Adrenal gland (tissue), 9 donors: ENCODE measurements at regions not wholly inside any gene's neighbourhood (a gene's known extent, or its start where the extent isn't known, plus 50 kb on each side); places are given as distances from the start of the nearest gene placed in this dataset.

ENCODE experiments used
- DNase-seq, 7 donors: peaks; one replicate each; pipeline ENCODE4 v3.0.0-alpha.2; 2019 to 2020
- H3K27ac ChIP-seq, 5 donors: fragments of 200-600 bp; sonication (generic) in 4 of 5; 1 replicate in 3 of 5; 2 replicates in 2 of 5; pipeline versions ENCODE4 v1.5.1 to v1.8.0; 2016 to 2020; ENCODE audit warnings: mild to moderate bottlenecking in 1 of 5
- H3K27me3 ChIP-seq: fragments of 200-600 bp; 2 replicates; pipeline ENCODE4 v1.8.0; 2021
- H3K36me3 ChIP-seq, 2 donors: fragments of 200-600 bp; replicated peaks in 1 of 2; 1 replicate in 1 of 2; 2 replicates in 1 of 2; pipeline versions ENCODE4 v1.5.1 to v1.8.0; 2018 to 2022
- H3K4me1 ChIP-seq, 2 donors: fragments of 200-600 bp; replicated peaks in 1 of 2; 1 replicate in 1 of 2; 2 replicates in 1 of 2; pipeline versions ENCODE4 v1.5.1 to v1.8.0; 2018 to 2021
- H3K4me3 ChIP-seq, 4 donors: fragments of 200-600 bp; sonication (generic) in 3 of 4; one replicate each; pipeline ENCODE4 v1.5.1; 2016 to 2018
- H3K9me3 ChIP-seq, 3 donors: fragments of 200-600 bp; sonication (generic) in 1 of 3; replicated peaks in 1 of 3; 1 replicate in 2 of 3; 2 replicates in 1 of 3; pipeline versions ENCODE4 v1.5.1 to v1.8.0; 2016 to 2021
- CTCF ChIP-seq, 6 experiments: fragments of 450-650 bp in 4 of 6; fragments of 200-600 bp in 2 of 6; sonication (generic) in 1 of 6; IDR thresholded peaks; 1 replicate in 5 of 6; 2 replicates in 1 of 6; pipeline versions ENCODE4 v1.5.1 to v1.8.0; 2016 to 2021; ENCODE audit warnings: antibody characterized with exemption in 6 of 6, mild to moderate bottlenecking in 2 of 6, moderate library complexity in 1 of 6
- POLR2A ChIP-seq, 2 donors: fragments of 450-650 bp; IDR thresholded peaks; one replicate each; pipeline ENCODE4 v1.6.1; 2017; ENCODE audit warnings: antibody characterized with exemption in 2 of 2, mild to moderate bottlenecking in 2 of 2, moderate library complexity in 1 of 2
- WGBS, 4 donors: extraction: QIAGEN DNeasy Blood & Tissue Kit in 2 of 4; methylation state at CpG; one replicate each; pipeline versions ENCODE4 v1.1.5 to v1.1.7; 2013 to 2017; 5-methylcytosine and 5-hydroxymethylcytosine counted together
- intact Hi-C, 2 donors: fragments of 100-400 bp; cut with DNase I; formaldehyde crosslinking; loops; one replicate each; pipeline versions ENCODE4 v1.14.1 to v1.15.0; 2022 to 2023
- donor health status: healthy with polysubstance abuse.
- donor health status: Bipolar disorder and iron deficiency.
- donor health status: DM: yes; HTN: yes; CAD: no.
- donor health status: DM: no; HTN: no; CAD: no.
- donor health status: DM: no; HTN: no; CAD: no.

GRCh38 chr2:70391259-70391658 lies 89.4 kb upstream of the FAM136A start:
- Histone ChIP-seq H3K4me1 (no peaks in the 10 kb centered on the region), H3K36me3 (no peaks in the 10 kb centered on the region), H3K27me3 (no peaks in the 10 kb centered on the region), H3K9me3 (no peaks in the 10 kb centered on the region), H3K4me3 (no peak overlapping the region), H3K27ac (no peak overlapping the region)
- no peak for DNase-seq
- intact Hi-C loops = no loop called here
- TF ChIP-seq POLR2A (IDR thresholded peaks at IDR 0.05) (no peak), CTCF (IDR thresholded peaks at IDR 0.05) (no peak)

GRCh38 chr2:70388813-70389212 lies 86.9 kb upstream of the FAM136A start:
- H3K27ac ChIP-seq = no peak overlapping the region
- no peaks in the 10 kb centered on the region for H3K9me3 ChIP-seq
- no peaks in the 10 kb centered on the region for H3K4me1 ChIP-seq
- no peak overlapping the region for H3K4me3 ChIP-seq
- intact Hi-C loops = no loop called here
- H3K27me3 ChIP-seq = no peaks in the 10 kb centered on the region
- TF ChIP-seq CTCF (IDR thresholded peaks at IDR 0.05) (no peak), POLR2A (IDR thresholded peaks at IDR 0.05) (no peak)
- DNase-seq = no peak
- WGBS, 4 donors = 90 to 92% (median 91%) methylated on average over 5 of the region's 5 CpGs
- no peaks in the 10 kb centered on the region for H3K36me3 ChIP-seq

DNA sequence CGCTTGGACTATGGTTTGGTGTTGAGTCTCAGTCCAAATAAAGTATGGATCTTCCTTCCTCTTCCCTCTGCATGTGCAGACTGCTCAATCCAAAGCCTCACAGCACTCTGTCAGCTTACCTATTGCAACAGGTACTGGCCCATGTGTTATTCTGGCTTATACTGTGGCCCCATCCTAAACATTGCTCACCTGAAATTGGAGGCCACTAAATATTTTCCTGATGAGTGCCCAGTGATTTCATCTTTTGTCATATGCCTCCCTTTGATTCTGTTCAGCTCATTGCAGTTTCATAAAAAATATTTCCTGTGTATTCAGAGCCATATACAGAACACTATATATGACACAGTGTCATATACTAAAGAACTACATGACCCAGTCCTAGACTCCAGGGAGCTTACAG lies 86.3 kb upstream of the FAM136A start:
- no peaks in the 10 kb centered on the region for H3K27me3 ChIP-seq
- H3K36me3 ChIP-seq = no peaks in the 10 kb centered on the region
- no peaks in the 10 kb centered on the region for H3K9me3 ChIP-seq
- intact Hi-C loops = no loop called here
- 94 to 100% (median 96%) methylated on average over 1 of the region's 1 CpG for WGBS, 4 donors
- H3K4me1 ChIP-seq = no peaks in the 10 kb centered on the region
- DNase-seq = no peak
- TF ChIP-seq CTCF (IDR thresholded peaks at IDR 0.05) = no peak
- no peak for TF ChIP-seq POLR2A (IDR thresholded peaks at IDR 0.05)
- no peak overlapping the region for H3K27ac ChIP-seq
- no peak overlapping the region for H3K4me3 ChIP-seq

- intact Hi-C loops = no loop called here
- no peaks in the 10 kb centered on the region for H3K4me1 ChIP-seq
- no peak for DNase-seq
- no peaks in the 10 kb centered on the region for H3K27me3 ChIP-seq
- WGBS, 4 donors = 60 to 72% (median 67%) methylated on average over 10 to 11 of the region's 11 CpGs
- H3K27ac ChIP-seq = no peak overlapping the region
- no peak overlapping the region for H3K4me3 ChIP-seq
- TF ChIP-seq POLR2A (IDR thresholded peaks at IDR 0.05) (no peak), CTCF (IDR thresholded peaks at IDR 0.05) (no peak)
- H3K36me3 ChIP-seq = no peaks in the 10 kb centered on the region
- H3K9me3 ChIP-seq = no peaks in the 10 kb centered on the region
Measured at GRCh38 chr2:70385966-70386595, 84.2 kb upstream of the FAM136A start.
